ENCODE measurements at regions not wholly inside any gene's neighbourhood (a gene's known extent, or its start where the extent isn't known, plus 50 kb on each side); places are given as distances from the start of the nearest gene placed in this dataset.

GRCh38 chr18:53894675-53895442 lies 329.6 kb downstream of the MBD2 start:
- no peak for TF ChIP-seq POLR2AphosphoS5 (IDR thresholded peaks at IDR 0.05)
- no peak for TF ChIP-seq POLR2A (IDR thresholded peaks at IDR 0.05)
- no peak for TF ChIP-seq CTCF (IDR thresholded peaks at IDR 0.05)
- TF ChIP-seq EP300 (IDR thresholded peaks at IDR 0.05), result no peak
